Superior temporal gyrus (tissue), 1 donor: ENCODE measurements at regions not wholly inside any gene's neighbourhood (a gene's known extent, or its start where the extent isn't known, plus 50 kb on each side); places are given as distances from the start of the nearest gene placed in this dataset.
"Not testable (repeated sequence)": the region's sequence is repeated elsewhere in the genome, so short reads cannot be mapped to it uniquely, and the experiment has no call there.

Experiments
- DNase-seq: peaks from one replicate; pipeline ENCODE4 v3.0.0-alpha.2; 2016; ENCODE audit errors: extremely low spot score

DNA sequence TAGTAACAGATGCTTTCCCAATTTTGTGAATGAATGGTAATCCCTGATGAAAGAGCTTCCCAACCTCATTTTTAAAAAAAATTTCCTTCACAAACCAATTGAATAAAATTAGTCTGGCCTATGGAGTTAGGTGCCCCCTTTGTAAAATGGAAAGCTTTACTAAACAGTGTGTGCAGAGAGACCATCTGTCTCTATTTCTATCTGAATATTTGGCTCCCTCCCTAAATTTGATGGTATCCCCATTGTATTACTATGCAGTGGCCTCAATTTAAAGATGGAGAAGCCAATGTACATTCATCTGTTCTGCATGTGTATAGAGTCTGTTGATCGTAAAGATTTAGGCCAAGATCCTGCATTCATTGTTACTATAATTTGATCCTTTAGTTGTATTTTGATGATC, 397.7 kb upstream of the RGS6 start:
- no peak for DNase-seq

DNA sequence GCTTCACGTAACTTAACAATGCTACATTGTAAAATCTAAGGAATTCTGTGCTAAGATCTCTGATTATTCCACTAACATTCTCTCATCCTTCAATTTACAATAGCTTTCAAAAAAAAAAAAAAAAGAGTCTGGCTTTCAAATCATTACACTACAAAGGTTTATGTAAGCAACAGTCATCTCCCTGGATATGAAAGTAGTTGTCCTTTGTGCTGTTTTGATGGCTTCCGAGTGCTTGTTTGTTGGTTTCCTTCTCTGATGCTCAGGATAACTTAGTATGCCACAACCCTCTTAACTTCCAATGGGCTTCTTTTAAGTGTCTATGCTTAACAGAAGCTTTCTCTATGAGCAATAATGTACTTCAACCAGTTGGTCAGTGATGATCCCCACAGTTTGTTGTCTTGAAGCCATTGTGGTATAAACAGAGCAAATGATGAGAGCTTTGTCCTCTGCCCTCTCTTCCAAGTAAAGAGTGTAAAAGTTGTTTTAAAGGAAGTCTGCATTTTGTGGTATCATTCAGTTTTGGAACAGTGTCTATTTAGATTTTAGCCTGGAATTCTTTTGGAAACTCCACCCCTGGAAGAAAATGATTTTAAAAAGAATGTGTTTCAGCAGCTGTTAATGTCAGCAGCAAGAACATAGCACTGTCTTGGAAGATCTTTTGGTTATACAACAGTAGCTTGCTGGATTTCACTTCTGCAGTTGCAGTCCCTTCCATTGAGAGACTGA, 396.1 kb upstream of the RGS6 start:
- peak; percentile 62 for DNase-seq

DNA sequence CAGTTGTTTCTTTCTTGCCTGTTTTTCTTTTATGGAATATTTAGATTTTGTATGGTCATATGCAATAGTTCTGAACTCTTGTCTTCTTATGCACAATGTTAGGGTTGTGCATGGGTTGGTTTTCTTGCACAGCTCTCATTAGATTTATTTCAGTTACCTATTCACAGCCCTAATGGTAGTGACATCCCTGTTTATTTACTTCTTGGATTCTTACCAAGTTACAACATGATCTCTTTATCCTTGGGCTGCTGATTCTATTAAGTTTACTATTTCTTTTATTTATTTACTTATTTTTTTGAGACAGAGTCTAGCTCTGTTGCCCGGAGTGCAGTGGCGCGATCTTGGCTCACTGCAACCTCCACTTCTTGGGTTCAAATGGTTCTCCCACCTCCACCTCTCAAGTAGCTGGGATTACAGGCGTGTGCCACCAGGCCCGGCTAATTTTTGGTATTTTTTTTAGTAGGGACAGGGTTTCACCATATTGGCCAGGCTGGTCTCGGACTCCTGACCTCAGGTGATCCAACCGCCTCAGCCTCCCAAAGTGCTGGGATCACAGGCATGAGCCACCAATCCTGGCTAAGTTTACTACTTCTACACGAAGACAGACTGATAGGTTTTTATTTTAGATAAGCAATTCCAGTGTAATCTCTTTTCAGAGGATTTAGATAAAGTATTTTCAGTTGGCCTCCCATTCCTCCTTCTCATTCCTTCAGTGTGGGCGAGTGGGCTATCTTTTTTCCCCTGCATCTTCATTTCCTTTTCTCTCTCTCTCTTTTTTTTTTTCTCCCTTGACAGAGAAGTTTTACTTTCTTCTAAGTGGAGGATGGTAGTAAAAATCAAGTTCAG, 395.1 kb upstream of the RGS6 start:
- DNase-seq: no peak

DNA sequence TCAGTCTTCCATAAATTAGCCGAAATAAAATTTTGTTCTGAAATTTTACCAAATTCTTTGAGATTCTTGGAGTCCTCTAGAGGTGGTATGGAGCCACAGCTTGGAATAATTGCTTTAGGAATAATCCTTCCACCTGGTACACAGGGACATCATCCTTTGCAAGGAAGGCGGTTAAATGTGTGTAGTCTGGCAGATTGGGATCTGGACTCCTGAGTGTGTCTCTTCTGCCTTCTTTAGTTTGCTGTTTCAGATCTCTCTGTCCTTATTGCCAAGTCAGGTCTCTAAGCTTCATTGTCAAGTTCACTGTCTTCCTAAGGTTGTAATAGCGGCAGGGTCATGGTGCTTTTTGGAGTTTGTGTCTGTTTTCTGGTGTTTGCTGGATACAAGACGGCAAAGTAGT, 393.9 kb upstream of the RGS6 start:
- no peak for DNase-seq

DNA sequence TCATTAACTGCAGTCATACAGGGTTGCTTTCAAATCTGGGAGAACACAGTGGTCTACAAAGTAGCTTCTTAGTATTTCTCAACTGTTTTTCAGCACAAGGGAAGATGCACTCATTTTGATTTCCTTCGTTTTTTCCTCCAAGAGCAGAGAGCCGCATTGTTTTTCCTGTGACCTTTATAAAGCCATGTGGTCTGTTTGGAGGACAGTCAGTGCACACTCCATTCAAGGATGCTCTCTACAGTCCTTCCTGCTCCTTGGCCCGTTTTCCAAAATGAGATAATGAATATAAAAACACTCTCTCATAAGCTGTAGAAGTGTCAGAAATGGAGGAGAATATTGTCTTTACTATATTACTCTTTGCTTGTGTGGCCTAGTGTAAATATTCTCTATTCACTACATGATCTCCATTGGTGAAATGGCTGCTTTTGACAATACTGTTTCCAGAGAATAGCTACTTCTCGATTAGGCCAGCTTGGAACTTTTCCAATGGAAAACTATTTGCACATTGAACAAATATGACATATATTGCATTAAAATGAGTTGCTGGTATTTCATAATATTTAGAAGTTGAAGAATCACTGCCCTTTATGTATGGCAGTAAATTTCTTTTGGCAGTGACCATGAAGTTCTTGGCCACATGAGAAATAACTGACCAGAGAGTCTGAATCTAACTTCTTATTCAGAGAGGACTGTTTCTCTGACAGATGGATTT, 393.1 kb upstream of the RGS6 start:
- no peak for DNase-seq

DNA sequence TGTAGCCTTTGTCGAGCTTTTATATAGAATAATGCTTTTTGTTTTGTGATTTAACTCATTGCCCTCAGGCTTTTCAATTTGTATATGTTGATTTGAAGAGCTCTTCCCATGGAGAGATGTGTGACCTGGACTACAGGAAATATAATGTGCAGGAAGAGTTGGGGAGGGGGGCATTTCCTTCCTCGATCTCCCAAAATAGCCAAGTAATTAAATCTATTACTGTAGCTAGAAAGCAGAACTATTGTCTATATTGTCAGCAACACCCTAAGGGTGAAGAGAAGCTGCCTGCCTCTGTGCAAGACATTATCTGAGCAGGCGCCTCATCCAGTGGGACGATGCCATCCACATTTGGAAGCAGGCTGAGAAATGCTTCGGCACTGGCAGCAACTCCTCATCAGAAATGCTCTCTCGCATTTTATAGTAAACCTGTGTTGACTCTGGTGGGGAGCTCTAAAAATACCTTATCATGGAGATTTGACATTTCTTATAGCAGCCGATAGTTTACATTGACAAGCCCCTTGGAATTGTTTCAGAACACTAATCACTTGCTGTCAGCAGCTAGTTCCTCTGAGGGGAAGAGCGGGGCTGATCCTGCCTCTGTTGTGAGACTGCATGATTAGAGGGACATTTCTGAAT, 392.5 kb upstream of the RGS6 start:
- peak; percentile 75 for DNase-seq

DNA sequence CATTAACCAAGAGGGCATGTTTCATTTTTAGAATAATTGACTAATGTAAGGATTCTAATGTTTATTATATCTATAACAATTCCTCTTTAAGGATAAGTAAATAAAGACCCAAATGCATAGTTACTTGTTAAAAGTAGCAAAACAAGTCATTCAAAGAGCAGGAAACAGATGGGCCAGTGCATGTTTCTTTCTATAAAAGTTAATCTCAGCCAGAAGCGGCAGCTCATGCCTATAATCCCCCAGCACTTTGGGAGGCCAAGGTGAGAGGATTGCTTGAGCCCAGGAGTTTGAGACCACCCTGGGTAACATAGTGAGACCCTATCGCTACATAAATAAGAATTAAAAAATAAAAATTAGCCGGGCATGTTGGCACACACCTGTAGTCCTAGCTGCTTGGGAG, 391.0 kb upstream of the RGS6 start:
- DNase-seq: no peak

DNA sequence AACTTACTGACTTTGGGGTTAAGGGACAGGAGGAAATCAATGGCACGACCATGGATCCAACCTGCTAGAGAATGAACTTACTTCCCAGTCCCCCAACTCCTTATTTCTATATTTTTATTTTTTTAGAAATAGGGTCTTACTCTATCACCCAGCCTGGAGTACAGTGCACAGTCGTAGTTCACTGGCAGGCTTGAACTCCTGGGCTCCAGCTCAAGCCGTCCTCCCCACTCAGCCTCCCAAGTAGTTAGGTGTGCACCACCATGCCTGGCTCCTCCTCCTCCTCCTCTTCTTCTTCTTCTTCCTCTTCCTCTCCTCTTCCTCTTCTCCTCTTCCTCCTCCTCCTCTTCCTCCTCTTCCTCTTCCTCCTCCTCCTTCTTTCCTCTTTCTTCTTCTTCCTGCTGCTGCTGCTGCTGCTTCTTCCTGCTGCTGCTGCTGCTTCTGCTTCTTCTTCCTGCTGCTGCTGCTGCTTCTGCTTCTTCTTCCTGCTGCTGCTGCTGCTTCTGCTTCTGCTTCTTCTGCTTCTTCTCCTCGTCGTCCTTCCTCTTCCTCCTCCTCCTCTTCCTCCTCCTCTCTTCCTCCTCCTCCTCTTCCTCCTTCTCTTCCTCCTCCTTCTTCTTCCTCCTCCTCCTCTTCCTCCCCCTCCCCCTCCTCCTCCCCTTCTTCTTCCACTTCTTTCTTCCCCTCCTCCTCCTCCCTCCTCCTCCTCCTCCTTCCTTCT, 390.1 kb upstream of the RGS6 start:
- DNase-seq: no peak

DNA sequence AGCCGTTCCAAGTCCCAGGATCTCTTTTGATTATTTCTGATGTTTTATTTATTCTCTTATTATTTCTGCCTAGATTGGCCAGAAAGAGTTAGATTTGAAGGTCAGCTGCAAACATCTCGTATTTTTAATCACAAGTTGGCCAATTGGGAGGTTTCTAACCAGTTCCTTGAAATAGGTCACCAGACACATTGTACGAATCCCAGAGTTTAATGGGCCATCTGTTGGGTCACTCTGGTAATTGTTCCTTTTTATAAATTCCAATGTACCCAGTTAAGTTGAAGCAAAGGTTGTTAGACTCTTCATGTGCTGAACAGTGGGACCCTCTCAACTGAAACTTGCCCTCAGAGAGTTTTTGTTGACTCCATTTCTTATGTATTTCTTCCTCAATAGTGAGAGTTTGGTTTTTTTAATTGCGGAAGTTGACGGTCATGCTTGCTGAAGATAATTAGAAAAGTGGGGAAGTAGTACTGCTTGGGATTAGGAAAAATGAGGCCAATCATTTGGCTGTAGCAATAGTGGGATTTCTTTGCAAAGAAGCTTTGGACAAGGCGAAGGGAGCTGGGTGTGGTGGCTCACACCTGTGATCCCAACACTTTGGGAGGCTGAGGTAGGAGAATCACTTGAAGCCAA, 382.7 kb upstream of the RGS6 start:
- no peak for DNase-seq

DNA sequence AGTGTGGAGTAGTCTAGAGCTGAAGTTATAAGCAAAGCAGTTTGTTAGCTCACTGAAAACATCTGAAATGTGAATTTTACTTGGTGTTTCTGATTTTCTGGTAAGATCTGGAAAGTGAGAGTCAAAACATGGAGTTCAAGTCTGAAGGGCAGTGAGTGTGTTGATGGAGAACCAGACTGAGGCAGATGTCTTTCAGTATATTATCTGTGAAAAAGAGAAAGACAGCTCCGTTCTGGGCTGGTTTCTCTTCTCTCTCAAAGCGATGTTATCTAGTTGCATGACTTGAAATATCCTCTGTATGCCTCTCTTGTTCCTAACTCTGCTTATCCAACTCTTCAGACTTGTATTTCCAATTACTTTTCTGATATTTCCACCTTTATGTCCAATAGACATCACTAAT, 381.9 kb upstream of the RGS6 start:
- no peak for DNase-seq

DNA sequence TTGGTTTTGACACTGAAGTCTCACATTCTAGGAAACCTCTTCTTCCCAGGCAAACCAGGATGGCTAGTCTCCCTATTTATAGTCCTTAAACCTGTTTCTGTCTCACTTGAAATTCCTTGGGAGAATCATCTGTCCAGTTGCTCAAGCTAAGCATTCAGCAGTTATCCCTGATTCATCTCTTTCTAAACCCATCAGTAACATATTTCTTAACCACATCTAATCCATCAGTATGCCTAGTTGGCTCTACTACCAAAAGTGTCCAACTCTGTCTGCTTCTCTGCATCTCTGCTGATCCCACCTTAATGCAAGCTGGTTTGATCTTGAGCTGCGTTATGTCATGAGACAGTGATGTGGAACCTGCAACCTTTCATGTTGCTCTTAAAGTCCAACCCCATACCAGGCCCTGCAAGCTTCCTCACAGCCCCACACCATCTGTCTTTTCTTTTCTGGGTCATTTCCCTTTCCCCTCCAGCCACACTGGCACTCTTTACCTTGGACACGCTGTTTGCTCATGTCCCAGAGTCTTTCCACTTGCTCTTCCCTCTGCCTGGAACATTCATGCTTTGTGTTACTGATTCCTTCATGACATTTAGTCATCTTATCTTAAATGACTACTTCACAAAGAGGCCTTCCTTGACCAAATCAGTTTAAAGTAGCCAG, 380.8 kb upstream of the RGS6 start:
- DNase-seq: no peak

DNA sequence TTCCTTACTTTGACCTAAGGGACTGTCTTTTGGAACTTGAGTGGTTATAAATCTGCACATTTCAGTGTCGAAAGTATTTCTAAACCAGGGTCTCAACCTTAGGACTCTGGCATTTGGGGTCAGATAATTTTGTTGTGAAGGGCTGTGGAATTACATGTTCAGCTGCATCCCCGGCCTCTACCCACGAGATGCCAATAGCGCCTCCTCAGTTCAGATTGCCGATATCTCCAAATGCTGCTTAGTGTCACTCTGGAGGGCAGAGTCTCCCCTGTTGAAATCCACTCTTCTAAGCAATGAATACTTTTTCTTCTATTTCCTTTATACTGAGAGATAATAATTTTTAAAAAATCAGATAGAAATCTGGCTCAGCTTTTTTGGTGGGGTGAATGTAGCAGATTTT, 379.4 kb upstream of the RGS6 start:
- DNase-seq: no peak

DNA sequence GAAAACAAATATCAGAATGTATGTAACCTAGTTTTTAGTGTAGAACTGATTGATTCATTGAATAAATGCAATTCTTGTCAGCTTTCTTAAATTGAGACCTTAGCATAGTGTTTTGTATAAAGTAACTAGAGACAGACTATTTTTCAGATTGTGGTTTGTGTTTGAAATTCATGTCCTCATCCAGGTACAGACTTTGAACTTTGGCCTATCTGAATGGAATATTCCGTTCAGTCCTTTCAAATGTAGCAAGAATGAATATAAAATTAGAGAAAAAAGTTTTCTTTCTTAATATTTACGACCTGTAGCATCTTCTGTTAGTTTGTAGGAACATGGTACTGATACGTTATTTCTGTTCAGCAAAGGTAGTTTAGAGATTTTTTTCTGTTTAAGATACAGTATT, 378.4 kb upstream of the RGS6 start:
- no peak for DNase-seq

DNA sequence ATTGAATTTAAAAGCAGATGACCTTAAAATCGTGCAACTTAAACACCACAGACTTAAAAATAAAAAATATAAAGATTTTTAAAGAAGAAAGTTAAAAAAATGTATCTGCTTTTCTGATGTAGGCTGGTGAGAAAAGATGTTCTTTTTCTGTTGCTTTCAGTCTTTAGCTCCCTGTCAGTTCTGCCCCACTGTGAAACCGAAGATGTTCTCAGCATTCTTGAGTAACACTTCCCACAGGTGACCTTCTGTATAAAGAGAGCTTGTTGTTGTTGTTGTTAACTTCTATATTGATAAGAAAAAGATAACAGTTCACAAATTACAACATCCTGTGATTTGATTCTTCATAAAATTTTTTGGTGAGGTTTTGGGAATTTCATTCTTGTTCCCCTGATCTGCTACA, 377.9 kb upstream of the RGS6 start:
- DNase-seq: no peak

DNA sequence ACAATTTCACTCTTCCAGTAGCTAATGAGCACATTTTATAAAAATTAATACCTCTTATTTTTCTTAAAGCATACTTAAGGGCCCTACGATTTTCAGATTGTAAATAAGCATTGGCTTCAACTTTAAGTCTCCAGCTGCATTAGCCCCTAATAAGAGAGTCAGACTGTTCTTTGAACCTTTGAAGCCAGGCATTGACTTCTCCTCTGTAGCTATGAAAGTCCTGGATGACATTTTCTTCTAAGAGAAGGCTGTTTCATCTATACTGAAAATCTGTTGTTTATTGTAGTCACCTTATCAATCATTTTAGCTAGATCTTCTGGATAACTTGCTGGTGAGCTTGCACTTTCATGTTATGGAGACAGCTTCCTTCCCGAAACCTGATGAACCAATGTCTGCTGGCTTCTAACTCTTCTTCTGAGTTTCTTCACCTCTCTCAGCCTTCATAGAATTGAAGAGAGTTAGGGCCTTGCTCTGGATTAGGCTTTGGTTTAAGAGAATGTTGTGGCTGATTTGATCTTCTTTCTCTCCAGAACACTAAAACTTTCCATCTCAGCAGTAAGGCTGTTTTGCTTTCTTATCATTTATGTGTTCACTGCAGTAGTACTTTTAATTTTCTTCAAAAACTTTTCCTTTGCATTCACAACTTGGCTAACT, 377.1 kb upstream of the RGS6 start:
- no peak for DNase-seq

DNA sequence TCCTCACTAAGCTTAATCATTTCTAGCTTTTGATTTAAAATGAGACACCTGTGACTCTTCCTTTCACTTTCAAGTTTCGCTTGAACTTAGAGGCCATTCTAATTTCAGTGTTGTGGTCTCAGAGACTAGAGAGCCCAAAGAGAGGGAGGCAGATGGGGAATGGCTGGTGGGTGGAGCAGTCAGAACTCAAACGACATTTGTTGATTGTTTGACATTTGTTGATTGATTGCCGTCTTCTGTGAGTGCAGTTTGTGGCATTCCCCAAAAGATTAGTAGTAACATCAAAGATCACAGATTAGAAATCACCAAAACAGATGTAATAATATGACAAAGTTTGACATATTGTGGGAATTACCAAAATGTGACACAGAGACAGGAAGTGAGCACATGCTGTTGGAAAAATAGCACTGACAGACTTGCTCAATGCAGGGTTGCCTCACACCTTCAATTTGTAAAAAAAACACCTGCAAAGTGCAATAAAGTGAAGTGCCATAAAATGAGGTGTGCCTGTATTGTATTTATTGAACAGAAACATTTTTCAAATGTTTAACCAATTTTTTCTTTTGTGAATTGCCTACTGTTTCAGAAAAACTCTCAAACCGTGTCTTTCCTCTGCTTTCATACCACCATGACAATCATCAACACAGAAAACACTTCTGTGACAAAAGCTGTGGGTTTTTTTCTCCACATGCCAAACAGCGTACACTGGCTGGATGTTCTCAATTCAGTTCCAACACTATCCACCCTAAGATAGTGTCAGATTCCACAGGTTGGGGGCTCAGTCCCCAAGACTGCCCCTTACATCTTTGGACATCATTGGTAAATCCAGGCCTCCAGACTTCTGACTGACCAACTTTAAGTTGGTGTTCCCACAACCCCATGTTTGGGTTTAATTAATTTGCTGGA, 376.3 kb upstream of the RGS6 start:
- DNase-seq: no peak

DNA sequence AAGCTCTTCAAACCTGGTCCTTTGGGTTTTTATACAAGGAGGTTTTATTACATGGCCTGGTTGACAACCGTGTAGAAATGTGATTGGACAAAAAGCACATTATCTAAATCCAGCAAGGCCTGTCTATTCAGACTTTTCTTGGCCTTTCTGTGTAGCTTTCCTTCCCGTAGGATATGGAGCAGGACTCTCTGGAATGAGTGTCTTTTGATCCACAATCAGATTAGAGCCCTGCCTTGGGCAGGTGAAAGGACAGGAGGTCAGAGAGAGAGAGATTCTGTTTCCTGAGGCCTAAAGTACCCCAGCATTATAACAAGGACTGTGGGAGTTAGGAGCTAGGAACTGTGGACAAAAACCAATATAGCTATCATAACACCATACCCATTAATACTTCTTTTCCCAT, 375.5 kb upstream of the RGS6 start:
- no peak for DNase-seq

DNA sequence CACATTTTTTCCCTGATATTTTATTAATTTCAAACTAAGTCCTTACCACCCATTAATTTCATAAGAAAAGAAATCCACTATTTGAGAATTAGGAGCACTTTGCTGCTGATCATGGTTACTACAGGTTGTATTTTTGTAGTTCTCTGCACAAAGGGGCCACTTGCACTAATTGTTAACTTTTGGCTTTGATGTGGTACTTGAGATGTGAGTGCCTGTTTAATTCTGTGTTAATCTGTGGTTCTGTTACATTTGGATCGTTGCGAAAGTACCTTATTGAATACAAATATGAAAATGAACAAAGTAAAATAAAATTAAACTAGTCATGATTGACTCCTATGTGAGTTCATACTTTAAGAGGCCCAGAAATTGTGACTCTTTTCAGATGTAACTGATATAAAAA, 374.9 kb upstream of the RGS6 start:
- no peak for DNase-seq

DNA sequence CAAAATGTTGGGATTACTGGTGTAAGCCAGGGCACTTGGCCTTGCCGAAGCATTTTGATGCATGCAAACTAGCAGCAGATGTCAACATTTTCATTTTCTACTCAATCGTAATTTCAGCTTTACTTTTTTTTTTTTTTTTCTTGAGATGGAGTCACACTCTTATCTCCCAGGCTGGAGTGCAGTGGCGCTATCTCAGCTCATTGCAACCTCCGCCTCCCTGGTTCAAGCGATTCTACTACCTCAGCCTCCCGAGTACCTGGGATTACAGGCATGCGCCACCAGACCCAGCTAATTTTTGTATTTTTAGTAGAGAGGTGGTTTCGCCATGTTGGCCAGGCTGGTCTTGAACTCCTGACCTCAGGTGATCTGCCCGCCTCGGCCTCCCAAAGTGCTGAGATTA, 373.3 kb upstream of the RGS6 start:
- not testable (repeated sequence) for DNase-seq
